ENCODE measurements at regions not wholly inside any gene's neighbourhood (a gene's known extent, or its start where the extent isn't known, plus 50 kb on each side); places are given as distances from the start of the nearest gene placed in this dataset.
A peak's percentile ranks its signal among the peaks of the same experiment; 100 is the strongest.

GRCh38 chr13:36493046-36493445, 60.8 kb downstream of the CCNA1 start:
- DNase-seq: no peak

DNA sequence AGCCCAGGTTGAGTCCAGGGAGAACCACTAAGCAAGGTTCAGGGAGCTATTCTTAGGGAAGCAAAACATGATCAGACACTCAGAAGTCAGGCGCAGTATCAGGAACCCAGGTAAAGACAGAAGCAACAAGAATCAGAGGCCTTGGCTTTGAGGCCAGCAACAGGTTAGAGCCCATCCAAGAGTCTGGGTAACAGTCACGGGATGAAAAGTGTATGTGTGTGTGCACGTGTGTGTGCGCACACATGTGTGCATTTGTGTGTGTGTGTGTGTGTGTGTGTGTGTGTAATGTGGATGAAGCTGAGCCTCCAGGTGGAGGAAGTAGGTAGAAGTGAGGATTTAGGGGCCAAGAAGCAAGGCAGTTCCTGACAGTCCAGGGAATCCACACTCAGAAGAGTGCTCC, 63.1 kb downstream of the CCNA1 start:
- no peak for DNase-seq

GRCh38 chr13:36509369-36509768, 77.1 kb downstream of the CCNA1 start:
- DNase-seq: no peak

DNA sequence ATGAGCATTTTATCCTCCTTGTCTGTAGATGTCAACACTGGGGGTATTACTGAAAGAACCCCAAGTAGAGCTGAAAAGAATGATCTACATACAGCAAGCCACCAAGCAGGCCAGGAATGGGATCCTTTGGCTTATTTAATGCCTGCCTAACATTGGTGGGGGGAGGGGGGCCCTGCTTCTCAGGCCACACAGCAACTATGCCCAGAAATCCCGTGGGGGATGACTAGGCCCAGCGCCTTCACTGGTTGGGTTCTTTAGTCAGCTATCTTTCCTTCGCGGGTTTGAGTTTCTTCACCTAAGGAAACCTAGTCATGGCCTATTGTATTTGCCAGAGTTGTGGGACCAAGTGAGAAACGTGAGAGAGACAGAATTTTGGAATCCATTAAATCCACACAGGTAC, 80.5 kb downstream of the CCNA1 start:
- DNase-seq: no peak

- DNase-seq: no peak
These were observed 81.0 kb downstream of the CCNA1 start for GRCh38 chr13:36513266-36513665.

DNA sequence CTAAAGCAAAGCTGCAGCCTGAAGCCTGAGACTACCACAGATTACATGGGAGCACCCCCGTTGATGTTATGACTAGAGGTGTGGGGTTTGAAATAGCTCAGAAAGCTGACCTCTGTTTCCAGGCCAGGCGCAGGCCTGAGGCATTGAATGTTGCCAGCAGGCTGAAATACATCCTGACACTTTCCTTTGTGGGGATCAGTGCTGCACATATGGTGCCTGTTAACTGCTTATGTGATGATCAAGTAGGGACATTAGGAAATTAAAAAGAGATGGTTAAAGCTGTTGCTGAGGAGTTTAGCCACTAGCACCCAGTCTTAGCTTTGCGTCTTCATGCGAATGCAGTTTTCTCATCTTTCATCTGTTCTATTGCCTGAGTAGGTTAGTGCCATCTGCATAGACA, 83.2 kb downstream of the CCNA1 start:
- no peak for DNase-seq

DNA sequence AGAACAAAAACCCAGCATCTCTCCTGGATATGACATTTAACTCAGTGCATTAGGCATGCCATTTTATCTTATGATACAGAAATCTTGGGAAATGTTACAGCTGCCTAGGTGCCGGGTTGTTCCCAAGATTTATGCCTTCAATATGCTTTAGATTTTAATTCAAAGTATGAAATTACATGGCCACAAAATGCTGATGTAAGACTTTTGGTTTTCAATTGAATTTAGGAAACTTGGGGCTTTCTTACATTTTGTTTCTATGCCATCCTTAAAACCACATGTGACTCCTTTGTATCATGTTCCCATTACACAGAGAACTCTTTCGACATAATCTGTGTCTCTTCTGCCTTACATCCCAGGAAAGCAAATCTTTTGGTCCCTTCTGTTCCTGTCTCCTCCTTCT, 83.9 kb downstream of the CCNA1 start:
- no peak for DNase-seq

GRCh38 chr13:36518707-36519106, 86.4 kb downstream of the CCNA1 start:
- DNase-seq: no peak

DNA sequence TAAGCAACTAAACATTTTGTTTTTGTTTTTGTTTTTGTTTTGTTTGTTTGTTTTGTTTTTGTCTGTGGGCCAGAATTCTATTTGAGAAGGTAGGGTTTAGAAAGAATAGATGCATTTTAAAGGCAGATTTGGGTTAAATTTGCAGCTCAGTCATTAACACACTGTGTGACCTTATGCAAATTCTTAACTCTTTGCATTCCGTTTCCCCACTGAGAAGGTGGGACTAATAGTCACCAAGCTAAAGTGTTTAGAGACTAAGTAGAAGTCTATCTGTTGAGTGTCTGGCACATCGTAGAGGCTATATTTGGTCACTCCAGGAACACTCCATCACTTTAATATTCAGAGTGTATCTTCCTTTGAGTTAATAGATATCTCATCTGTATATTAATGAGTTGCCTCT, 87.1 kb downstream of the CCNA1 start:
- DNase-seq: no peak

DNA sequence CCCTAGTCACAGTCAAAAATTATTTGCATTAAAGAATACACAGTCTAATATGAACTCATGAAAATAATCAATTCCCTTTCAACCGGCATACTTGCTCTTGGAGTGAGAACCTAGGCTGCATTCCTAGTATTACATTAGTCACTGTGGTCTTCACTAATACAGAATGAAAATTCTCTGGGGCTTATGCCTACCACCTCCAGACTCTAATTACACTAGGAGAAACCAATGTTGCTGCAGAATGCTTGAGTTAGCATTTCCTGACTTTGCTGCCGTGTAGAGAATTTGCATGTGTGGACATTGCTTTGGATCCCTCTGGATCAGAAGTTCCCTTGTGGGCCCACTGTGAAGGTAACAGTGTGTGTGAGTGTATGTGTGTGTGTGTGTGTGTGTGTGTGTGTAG, 87.8 kb downstream of the CCNA1 start:
- no peak for DNase-seq

- DNase-seq: no peak
These were observed 94.6 kb downstream of the CCNA1 start for GRCh38 chr13:36526897-36527296.

- DNase-seq: no peak
These were observed 95.8 kb downstream of the CCNA1 start for GRCh38 chr13:36528105-36528504.

DNA sequence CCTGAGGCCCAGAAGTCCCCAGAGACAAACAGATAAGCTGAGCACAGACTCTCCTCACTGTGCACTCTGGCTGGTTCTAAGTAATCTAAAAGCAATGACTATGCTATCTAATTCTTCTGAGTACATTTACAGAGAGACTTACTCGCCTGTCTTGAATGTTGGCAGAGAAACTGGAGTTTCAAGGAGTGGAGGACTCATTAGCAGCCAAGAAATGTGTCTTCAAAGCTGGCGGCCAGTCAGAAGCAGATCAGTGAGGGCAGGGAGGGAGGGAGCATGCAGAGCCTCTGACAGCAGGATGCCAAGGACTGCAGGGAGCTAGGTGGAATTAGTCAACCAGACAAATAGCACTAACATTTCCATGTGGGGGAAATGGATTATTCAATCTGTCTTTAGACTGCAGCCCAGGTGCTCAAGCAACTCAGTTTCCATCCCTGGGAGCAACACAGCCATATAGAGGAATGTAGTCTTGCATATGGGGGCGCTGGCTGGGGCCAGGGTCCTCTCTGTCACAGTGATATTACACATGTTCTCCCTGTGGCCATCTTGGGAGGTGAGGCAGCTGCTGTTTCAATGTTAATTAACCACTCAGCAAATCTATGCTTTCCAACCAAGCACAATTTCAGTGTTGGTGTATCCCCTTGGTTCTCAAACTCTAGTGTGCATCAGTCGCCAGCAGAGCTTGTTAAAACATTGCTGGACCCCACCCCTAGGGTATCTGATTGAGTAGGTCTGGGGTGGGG, 97.9 kb downstream of the CCNA1 start:
- peak; percentile 75 for DNase-seq

DNA sequence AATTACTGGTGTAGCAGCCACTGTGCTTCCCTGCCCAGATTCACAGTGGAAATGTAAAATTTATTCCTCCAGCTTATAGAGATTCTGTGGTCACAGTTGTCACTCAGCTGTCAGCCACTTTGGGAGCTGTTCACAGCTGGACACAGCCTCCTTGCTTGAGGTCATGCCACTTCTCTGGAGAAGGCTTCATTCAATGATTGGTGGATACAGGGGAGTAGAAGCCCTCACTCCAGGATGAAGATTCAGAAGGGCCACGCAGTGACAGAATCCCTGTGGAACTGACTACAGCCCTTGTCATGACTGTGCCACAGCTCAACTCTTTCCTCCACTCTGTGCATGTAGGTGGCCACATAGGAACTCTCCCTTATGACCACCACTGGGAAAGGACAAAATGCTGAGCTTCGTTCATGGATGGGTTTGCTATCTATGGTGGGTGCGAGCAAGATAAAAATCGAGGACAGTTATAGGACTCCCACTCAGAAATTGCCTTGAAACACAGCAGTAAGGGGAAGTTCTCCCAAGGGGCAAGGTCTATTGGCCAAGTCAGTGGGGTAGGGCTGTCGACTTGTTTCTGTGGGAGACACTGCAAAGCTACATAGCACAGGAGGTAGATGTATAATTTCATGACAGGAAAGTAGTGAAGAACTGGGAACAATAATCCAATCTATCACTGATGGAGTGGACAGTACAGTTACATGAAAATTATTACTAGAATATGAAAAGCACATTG, 98.7 kb downstream of the CCNA1 start:
- no peak for DNase-seq

- DNase-seq: no peak
These were observed 99.6 kb downstream of the CCNA1 start for GRCh38 chr13:36531746-36532486.

DNA sequence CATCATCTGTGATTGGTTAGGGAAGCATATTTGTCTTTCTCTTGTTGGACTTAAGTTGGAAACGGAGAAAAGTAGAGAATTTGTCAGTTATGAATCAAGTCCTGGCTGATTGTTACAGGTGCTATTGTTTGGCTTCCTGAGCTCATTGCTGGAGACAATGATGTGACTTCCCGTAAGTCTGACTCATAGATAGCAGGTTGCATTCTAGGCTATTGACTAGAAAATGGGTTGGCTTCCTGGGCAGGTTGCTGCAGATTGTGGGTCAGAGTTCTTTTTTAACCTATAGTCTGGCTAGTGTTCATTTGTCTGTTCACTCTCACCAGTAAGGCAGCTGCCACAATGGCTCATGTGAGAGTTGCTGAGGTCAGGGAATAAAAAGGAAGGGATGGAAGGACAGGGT, 101.5 kb downstream of the CCNA1 start:
- DNase-seq: no peak

GRCh38 chr13:36536546-36536945, 104.3 kb downstream of the CCNA1 start:
- no peak for DNase-seq

GRCh38 chr13:36543671-36544070, 111.4 kb downstream of the CCNA1 start:
- no peak for DNase-seq

- no peak for DNase-seq
These were observed 115.8 kb downstream of the CCNA1 start for GRCh38 chr13:36548129-36548528.

DNA sequence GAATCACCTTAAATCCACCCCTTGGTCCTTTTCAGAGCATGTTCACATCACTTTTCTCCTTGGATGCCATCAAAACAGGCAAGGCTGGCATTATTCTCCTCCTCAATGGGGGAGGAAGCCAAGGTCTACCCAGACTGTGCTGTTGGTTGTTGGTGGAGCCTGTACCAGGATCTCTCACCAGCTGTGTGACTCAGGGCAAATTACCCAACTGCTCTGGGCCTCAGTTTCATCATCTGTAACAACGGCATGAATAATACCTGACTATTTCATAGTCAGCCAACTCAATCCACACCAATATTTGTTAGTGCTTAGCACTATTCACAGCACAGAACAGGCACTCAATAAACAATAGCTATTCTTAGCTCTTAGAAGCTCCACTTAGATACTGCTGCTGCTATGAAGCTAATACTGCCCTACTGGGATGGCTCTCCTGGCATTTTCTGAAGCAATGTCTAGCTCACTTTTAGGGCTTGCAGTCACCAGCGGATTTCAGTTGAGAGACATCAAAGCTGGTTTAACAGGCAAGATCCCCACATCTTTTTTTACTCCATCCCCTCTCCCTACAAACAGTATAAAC, 116.9 kb downstream of the CCNA1 start:
- no peak for DNase-seq

DNA sequence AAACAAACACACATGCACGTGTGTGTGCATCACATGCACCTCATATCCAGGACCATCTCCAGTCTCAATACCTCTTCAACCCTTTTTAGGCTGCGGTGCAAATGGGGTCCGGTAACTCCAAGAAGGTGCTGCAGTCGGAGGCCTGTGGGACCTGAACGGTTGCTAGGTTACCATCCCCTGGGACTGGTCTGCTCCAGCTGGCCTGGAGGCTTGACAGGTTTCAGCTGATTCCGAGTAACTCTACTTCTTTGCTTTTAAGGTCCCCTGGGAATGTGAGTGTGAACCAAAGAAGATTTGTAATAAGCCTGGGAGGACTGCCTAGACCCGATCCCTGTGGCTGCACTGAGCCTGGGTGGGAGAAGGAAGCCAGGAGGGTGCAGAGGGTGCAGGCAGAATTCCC, 117.5 kb downstream of the CCNA1 start:
- no peak for DNase-seq

DNA sequence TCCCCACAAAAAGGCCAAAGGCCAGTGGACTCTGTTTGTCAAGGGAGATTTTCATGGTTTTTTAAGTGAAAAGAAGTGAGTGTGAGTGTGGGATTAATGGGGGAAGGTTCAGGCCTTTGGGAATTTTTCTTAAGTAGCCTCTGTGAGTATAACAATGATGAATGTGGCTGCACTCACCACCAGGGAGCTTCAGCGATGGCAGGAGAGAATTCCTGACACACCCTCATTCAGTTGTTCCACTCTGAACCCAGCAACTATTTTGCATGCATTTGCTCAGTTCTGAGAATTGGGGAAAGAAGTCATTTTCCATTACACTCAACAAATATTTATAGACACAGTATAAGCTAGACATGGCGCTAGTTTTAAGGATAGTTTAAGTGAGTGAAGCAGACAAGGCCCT, 117.9 kb downstream of the CCNA1 start:
- no peak for DNase-seq

GRCh38 chr13:36551445-36551844, 119.2 kb downstream of the CCNA1 start:
- DNase-seq: no peak

GRCh38 chr13:36552334-36552733, 120.0 kb downstream of the CCNA1 start:
- DNase-seq: no peak
